Upper lobe of left lung (tissue), 4 donors: ENCODE measurements at regions not wholly inside any gene's neighbourhood (a gene's known extent, or its start where the extent isn't known, plus 50 kb on each side); places are given as distances from the start of the nearest gene placed in this dataset.

Experiments used
- EP300 ChIP-seq, 4 donors: sonication (generic); formaldehyde crosslinking; IDR thresholded peaks; one replicate each; pipeline ENCODE4 v1.5.1; 2017; ENCODE audit warnings: antibody characterized with exemption in 4 of 4, control low read depth in 2 of 4
- POLR2A ChIP-seq, 4 donors: fragments of 450-650 bp; IDR thresholded peaks; one replicate each; pipeline ENCODE4 v1.5.1; 2016 to 2017; ENCODE audit warnings: antibody characterized with exemption in 4 of 4, mild to moderate bottlenecking in 2 of 4
- POLR2AphosphoS5 ChIP-seq, 2 donors: sonication (generic); formaldehyde crosslinking; IDR thresholded peaks; one replicate each; pipeline ENCODE4 v1.5.1; 2017; ENCODE audit warnings: antibody characterized with exemption in 2 of 2
- TF ChIP-seq, protein P1 (sequence below), 6 experiments: fragments of 450-650 bp in 4 of 6; fragments of 200-600 bp in 2 of 6; sonication (generic) in 2 of 6; IDR thresholded peaks; one replicate each; pipeline ENCODE4 v1.5.1; 2016 to 2019; ENCODE audit warnings: antibody characterized with exemption in 6 of 6

- no peak for TF ChIP-seq POLR2AphosphoS5 (IDR thresholded peaks at IDR 0.05)
- TF ChIP-seq, protein P1, sequence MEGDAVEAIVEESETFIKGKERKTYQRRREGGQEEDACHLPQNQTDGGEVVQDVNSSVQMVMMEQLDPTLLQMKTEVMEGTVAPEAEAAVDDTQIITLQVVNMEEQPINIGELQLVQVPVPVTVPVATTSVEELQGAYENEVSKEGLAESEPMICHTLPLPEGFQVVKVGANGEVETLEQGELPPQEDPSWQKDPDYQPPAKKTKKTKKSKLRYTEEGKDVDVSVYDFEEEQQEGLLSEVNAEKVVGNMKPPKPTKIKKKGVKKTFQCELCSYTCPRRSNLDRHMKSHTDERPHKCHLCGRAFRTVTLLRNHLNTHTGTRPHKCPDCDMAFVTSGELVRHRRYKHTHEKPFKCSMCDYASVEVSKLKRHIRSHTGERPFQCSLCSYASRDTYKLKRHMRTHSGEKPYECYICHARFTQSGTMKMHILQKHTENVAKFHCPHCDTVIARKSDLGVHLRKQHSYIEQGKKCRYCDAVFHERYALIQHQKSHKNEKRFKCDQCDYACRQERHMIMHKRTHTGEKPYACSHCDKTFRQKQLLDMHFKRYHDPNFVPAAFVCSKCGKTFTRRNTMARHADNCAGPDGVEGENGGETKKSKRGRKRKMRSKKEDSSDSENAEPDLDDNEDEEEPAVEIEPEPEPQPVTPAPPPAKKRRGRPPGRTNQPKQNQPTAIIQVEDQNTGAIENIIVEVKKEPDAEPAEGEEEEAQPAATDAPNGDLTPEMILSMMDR (IDR thresholded peaks at IDR 0.05): no peak
- TF ChIP-seq POLR2A (IDR thresholded peaks at IDR 0.05): no peak
- no peak for TF ChIP-seq EP300 (IDR thresholded peaks at IDR 0.05)
These were observed 208.7 kb upstream of the PRKCQ start for GRCh38 chr10:6788731-6789130.
